GM23338 (cell line): ENCODE measurements at regions not wholly inside any gene's neighbourhood (a gene's known extent, or its start where the extent isn't known, plus 50 kb on each side); places are given as distances from the start of the nearest gene placed in this dataset.

Experiments
- ATAC-seq: fragments of 200-7000 bp; cut with Tn5 transposase; 3 replicates; pipeline ENCODE4 v1.9.1; 2020
- DNase-seq: peaks from one replicate; pipeline ENCODE4 v3.0.0-alpha.2; 2015; ENCODE audit warnings: low spot score
- H2AFZ ChIP-seq: fragments of 200-600 bp; sonication (generic); 2 replicates; pipeline ENCODE4 v1.8.0; 2016; ENCODE audit warnings: antibody characterized with exemption, mild to moderate bottlenecking, moderate library complexity
- H3F3A ChIP-seq: fragments of 200-600 bp; sonication (generic); replicated peaks from 2 replicates; pipeline ENCODE4 v1.8.0; 2017; ENCODE audit warnings: antibody characterized with exemption, mixed run types, low read depth
- H3K27ac ChIP-seq: fragments of 200-600 bp; sonication (generic); 2 replicates; pipeline ENCODE4 v1.6.1; 2016; ENCODE audit warnings: low read depth
- H3K27me3 ChIP-seq: fragments of 200-600 bp; sonication (generic); 2 replicates; pipeline ENCODE4 v1.8.0; 2016; ENCODE audit warnings: mild to moderate bottlenecking, mixed run types, moderate library complexity; ENCODE audit not compliant: insufficient read depth
- H3K36me3 ChIP-seq: fragments of 200-600 bp; sonication (generic); 2 replicates; pipeline ENCODE4 v1.8.0; 2016; ENCODE audit warnings: mild to moderate bottlenecking; ENCODE audit not compliant: insufficient read depth
- H3K4me1 ChIP-seq: fragments of 200-600 bp; sonication (generic); 2 replicates; pipeline ENCODE4 v1.8.0; 2016; ENCODE audit warnings: mild to moderate bottlenecking, moderate library complexity; ENCODE audit not compliant: insufficient read depth
- H3K4me2 ChIP-seq: fragments of 200-600 bp; sonication (generic); 2 replicates; pipeline ENCODE4 v1.7.1; 2017; ENCODE audit warnings: mixed run types
- H3K4me3 ChIP-seq: fragments of 200-600 bp; sonication (generic); 2 replicates; pipeline ENCODE4 v1.6.1; 2016; ENCODE audit warnings: mixed run types
- H3K79me2 ChIP-seq: fragments of 200-600 bp; sonication (generic); replicated peaks from 2 replicates; pipeline ENCODE4 v1.8.0; 2017; ENCODE audit warnings: mild to moderate bottlenecking; ENCODE audit not compliant: insufficient read depth
- H3K9me2 ChIP-seq: fragments of 200-600 bp; sonication (generic); 2 replicates; pipeline ENCODE4 v1.8.0; 2017; ENCODE audit not compliant: insufficient read depth
- H4K20me1 ChIP-seq: fragments of 200-600 bp; sonication (generic); replicated peaks from 2 replicates; pipeline ENCODE4 v1.8.0; 2017; ENCODE audit warnings: mild to moderate bottlenecking; ENCODE audit not compliant: insufficient read depth
- H3K27ac Mint-ChIP-seq: 2 replicates; pipeline ENCODE4 v1.8.0; 2020; ENCODE audit warnings: inconsistent platforms, mild to moderate bottlenecking, moderate library complexity, mixed read lengths
- H3K27me3 Mint-ChIP-seq: 3 replicates; pipeline ENCODE4 v1.8.0; 2022; ENCODE audit warnings: low read depth, mild to moderate bottlenecking, moderate library complexity, mixed read lengths, inconsistent platforms; ENCODE audit not compliant: insufficient read depth, poor library complexity
- H3K36me3 Mint-ChIP-seq: 3 replicates; pipeline ENCODE4 v1.8.0; 2021; ENCODE audit warnings: low read depth, mild to moderate bottlenecking, inconsistent platforms, moderate library complexity, mixed read lengths
- H3K4me1 Mint-ChIP-seq: 3 replicates; pipeline ENCODE4 v1.8.0; 2020; ENCODE audit warnings: mild to moderate bottlenecking, inconsistent platforms, mixed read lengths
- H3K4me3 Mint-ChIP-seq: 3 replicates; pipeline ENCODE4 v1.8.0; 2021; ENCODE audit warnings: moderate library complexity, mild to moderate bottlenecking, inconsistent platforms, mixed read lengths
- H3K9me3 Mint-ChIP-seq: 3 replicates; pipeline ENCODE4 v1.8.0; 2020; ENCODE audit warnings: moderate library complexity, mild to moderate bottlenecking, inconsistent platforms, mixed read lengths
- CREB1 ChIP-seq: fragments of 250-450 bp; sonication (Bioruptor Pico); IDR thresholded peaks from 2 replicates; pipeline ENCODE4 v1.5.0; 2020; ENCODE audit warnings: low read depth, mild to moderate bottlenecking, moderate library complexity
- EZH2 ChIP-seq: fragments of 200-600 bp; sonication (generic); IDR thresholded peaks from one replicate; pipeline ENCODE4 v1.8.0; 2017; ENCODE audit warnings: antibody characterized with exemption, mild to moderate bottlenecking, low read depth; ENCODE audit not compliant: unreplicated experiment
- EZH2phosphoT487 ChIP-seq: fragments of 200-600 bp; sonication (generic); IDR thresholded peaks from one replicate; pipeline ENCODE4 v1.8.1; 2018; ENCODE audit warnings: antibody characterized with exemption; ENCODE audit not compliant: unreplicated experiment
- JUNB ChIP-seq: IDR thresholded peaks from one replicate; pipeline ENCODE4 v1.6.1; 2016; ENCODE audit warnings: antibody characterized with exemption; ENCODE audit not compliant: unreplicated experiment
- NANOG ChIP-seq: IDR thresholded peaks from 2 replicates; pipeline ENCODE4 v1.6.1; 2016; ENCODE audit warnings: antibody characterized with exemption, borderline replicate concordance
- POLR2AphosphoS5 ChIP-seq: IDR thresholded peaks from 2 replicates; pipeline ENCODE4 v1.6.1; 2016; ENCODE audit warnings: antibody characterized with exemption, low read depth
- STAT1 ChIP-seq: IDR thresholded peaks from one replicate; pipeline ENCODE4 v1.6.1; 2016; ENCODE audit warnings: antibody characterized with exemption; ENCODE audit not compliant: unreplicated experiment
- ZNF114 ChIP-seq: fragments of 250-450 bp; sonication (Bioruptor Pico); IDR thresholded peaks from 2 replicates; pipeline ENCODE4 v1.5.0; 2020; ENCODE audit warnings: mild to moderate bottlenecking, moderate library complexity
- ZNF331 ChIP-seq: fragments of 250-450 bp; sonication (Bioruptor Pico); IDR thresholded peaks from 2 replicates; pipeline ENCODE4 v1.5.0; 2020; ENCODE audit warnings: low read depth, mild to moderate bottlenecking, moderate library complexity
- TF ChIP-seq, protein P1 (sequence below): fragments of 250-450 bp; sonication (Bioruptor Pico); IDR thresholded peaks from 2 replicates; pipeline ENCODE4 v1.5.0; 2020; ENCODE audit warnings: mild to moderate bottlenecking, moderate library complexity
- TF ChIP-seq, protein P2 (sequence below): IDR thresholded peaks from 2 replicates; pipeline ENCODE4 v1.6.1; 2016; ENCODE audit warnings: antibody characterized with exemption
- TF ChIP-seq, protein P3 (sequence below), 2 experiments: fragments of 200-600 bp in 1 of 2; sonication (generic) in 1 of 2; conservative IDR thresholded peaks; 2 replicates each; pipeline versions ENCODE4 v1.5.1 to v1.6.1; 2016 to 2017; ENCODE audit warnings: antibody characterized with exemption in 2 of 2, low read depth in 2 of 2, mild to moderate bottlenecking in 2 of 2, moderate library complexity in 1 of 2
- TF ChIP-seq, protein P4 (sequence below): IDR thresholded peaks from one replicate; pipeline ENCODE4 v1.6.1; 2018; ENCODE audit warnings: antibody characterized with exemption; ENCODE audit not compliant: unreplicated experiment

DNA sequence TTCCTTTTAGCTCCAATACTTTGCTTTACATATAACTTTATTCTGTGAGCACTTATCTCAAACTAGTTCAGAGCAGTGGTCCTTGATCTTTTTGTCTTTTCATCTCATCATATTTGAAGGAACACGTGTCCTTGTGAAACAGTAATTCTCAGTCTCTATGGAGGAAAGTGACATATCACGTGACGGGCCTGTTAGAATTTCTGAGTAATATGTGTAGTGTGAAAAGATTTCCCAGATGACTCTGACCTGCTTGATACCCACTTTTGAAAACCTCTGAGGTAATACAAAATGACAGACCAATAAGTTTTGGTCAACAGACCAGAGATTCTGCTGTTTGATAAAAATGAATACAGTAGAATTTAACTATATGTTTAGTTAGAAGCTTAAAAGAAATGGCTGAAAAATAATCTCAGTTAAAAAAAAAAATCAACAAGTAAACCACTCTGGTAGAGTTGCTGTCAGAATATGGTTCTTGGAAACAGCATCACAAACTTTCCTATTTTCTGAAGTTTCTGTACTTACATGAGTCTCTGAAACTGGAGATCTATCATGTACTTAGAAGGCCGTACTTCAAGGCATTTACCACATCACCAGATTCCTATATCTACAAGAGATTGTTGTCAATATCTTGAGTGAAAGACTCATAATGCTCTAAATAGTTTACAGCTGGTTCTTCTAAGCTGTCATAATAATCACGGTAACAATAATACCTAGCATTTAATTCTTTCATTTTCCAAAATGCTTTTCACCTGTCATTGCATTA is 590.2 kb upstream of the TBL1XR1 start:
- Histone ChIP-seq H2AFZ (no peak overlapping the region), H4K20me1 (no peaks in the 10 kb centered on the region), H3K36me3 (no peaks in the 10 kb centered on the region), H3K4me2 (no peak overlapping the region), H3K9me2 (peaks cover 18% of the 10 kb centered on the region; the same call in 1 of the 2 replicates), H3K4me1 (peaks cover 8% of the 10 kb centered on the region; the same call in 1 of the 2 replicates), H3K27ac (no peak overlapping the region), H3K79me2 (no peaks in the 10 kb centered on the region), H3K27me3 (no peaks in the 10 kb centered on the region), H3F3A (no peaks in the 10 kb centered on the region), H3K4me3 (no peak overlapping the region)
- H3K9me3 Mint-ChIP-seq = no peaks in the 10 kb centered on the region
- H3K4me3 Mint-ChIP-seq = no peak overlapping the region
- no peak overlapping the region for H3K27ac Mint-ChIP-seq
- H3K27me3 Mint-ChIP-seq = peaks cover 2% of the 10 kb centered on the region
- ATAC-seq (no peak), DNase-seq (no peak)
- no peaks in the 10 kb centered on the region for H3K36me3 Mint-ChIP-seq
- TF ChIP-seq ZNF114 (CRISPR knock-in tag) = no peak
- no peak for TF ChIP-seq STAT1
- no peak for TF ChIP-seq CREB1 (CRISPR knock-in tag)
- TF ChIP-seq NANOG = no peak
- TF ChIP-seq, protein P1, sequence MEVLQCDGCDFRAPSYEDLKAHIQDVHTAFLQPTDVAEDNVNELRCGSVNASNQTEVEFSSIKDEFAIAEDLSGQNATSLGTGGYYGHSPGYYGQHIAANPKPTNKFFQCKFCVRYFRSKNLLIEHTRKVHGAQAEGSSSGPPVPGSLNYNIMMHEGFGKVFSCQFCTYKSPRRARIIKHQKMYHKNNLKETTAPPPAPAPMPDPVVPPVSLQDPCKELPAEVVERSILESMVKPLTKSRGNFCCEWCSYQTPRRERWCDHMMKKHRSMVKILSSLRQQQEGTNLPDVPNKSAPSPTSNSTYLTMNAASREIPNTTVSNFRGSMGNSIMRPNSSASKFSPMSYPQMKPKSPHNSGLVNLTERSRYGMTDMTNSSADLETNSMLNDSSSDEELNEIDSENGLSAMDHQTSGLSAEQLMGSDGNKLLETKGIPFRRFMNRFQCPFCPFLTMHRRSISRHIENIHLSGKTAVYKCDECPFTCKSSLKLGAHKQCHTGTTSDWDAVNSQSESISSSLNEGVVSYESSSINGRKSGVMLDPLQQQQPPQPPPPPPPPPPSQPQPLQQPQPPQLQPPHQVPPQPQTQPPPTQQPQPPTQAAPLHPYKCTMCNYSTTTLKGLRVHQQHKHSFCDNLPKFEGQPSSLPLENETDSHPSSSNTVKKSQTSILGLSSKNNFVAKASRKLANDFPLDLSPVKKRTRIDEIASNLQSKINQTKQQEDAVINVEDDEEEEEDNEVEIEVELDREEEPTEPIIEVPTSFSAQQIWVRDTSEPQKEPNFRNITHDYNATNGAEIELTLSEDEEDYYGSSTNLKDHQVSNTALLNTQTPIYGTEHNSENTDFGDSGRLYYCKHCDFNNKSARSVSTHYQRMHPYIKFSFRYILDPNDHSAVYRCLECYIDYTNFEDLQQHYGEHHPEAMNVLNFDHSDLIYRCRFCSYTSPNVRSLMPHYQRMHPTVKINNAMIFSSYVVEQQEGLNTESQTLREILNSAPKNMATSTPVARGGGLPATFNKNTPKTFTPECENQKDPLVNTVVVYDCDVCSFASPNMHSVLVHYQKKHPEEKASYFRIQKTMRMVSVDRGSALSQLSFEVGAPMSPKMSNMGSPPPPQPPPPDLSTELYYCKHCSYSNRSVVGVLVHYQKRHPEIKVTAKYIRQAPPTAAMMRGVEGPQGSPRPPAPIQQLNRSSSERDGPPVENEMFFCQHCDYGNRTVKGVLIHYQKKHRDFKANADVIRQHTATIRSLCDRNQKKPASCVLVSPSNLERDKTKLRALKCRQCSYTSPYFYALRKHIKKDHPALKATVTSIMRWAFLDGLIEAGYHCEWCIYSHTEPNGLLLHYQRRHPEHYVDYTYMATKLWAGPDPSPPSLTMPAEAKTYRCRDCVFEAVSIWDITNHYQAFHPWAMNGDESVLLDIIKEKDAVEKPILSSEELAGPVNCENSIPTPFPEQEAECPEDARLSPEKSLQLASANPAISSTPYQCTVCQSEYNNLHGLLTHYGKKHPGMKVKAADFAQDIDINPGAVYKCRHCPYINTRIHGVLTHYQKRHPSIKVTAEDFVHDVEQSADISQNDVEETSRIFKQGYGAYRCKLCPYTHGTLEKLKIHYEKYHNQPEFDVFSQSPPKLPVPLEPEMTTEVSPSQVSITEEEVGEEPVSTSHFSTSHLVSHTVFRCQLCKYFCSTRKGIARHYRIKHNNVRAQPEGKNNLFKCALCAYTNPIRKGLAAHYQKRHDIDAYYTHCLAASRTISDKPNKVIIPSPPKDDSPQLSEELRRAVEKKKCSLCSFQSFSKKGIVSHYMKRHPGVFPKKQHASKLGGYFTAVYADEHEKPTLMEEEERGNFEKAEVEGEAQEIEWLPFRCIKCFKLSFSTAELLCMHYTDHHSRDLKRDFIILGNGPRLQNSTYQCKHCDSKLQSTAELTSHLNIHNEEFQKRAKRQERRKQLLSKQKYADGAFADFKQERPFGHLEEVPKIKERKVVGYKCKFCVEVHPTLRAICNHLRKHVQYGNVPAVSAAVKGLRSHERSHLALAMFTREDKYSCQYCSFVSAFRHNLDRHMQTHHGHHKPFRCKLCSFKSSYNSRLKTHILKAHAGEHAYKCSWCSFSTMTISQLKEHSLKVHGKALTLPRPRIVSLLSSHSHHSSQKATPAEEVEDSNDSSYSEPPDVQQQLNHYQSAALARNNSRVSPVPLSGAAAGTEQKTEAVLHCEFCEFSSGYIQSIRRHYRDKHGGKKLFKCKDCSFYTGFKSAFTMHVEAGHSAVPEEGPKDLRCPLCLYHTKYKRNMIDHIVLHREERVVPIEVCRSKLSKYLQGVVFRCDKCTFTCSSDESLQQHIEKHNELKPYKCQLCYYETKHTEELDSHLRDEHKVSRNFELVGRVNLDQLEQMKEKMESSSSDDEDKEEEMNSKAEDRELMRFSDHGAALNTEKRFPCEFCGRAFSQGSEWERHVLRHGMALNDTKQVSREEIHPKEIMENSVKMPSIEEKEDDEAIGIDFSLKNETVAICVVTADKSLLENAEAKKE (CRISPR knock-in tag) = no peak
- TF ChIP-seq, protein P2, sequence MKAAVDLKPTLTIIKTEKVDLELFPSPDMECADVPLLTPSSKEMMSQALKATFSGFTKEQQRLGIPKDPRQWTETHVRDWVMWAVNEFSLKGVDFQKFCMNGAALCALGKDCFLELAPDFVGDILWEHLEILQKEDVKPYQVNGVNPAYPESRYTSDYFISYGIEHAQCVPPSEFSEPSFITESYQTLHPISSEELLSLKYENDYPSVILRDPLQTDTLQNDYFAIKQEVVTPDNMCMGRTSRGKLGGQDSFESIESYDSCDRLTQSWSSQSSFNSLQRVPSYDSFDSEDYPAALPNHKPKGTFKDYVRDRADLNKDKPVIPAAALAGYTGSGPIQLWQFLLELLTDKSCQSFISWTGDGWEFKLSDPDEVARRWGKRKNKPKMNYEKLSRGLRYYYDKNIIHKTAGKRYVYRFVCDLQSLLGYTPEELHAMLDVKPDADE = no peak
- TF ChIP-seq EZH2phosphoT487 = no peak
- TF ChIP-seq JUNB = no peak
- no peak for TF ChIP-seq EZH2
- TF ChIP-seq, protein P3, sequence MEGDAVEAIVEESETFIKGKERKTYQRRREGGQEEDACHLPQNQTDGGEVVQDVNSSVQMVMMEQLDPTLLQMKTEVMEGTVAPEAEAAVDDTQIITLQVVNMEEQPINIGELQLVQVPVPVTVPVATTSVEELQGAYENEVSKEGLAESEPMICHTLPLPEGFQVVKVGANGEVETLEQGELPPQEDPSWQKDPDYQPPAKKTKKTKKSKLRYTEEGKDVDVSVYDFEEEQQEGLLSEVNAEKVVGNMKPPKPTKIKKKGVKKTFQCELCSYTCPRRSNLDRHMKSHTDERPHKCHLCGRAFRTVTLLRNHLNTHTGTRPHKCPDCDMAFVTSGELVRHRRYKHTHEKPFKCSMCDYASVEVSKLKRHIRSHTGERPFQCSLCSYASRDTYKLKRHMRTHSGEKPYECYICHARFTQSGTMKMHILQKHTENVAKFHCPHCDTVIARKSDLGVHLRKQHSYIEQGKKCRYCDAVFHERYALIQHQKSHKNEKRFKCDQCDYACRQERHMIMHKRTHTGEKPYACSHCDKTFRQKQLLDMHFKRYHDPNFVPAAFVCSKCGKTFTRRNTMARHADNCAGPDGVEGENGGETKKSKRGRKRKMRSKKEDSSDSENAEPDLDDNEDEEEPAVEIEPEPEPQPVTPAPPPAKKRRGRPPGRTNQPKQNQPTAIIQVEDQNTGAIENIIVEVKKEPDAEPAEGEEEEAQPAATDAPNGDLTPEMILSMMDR (conservative IDR thresholded peaks at IDR 0.05; ENCODE audit: low read depth in 2 of 2) = no peak
- TF ChIP-seq ZNF331 (CRISPR knock-in tag) = no peak
- TF ChIP-seq POLR2AphosphoS5 = no peak
- TF ChIP-seq, protein P4, sequence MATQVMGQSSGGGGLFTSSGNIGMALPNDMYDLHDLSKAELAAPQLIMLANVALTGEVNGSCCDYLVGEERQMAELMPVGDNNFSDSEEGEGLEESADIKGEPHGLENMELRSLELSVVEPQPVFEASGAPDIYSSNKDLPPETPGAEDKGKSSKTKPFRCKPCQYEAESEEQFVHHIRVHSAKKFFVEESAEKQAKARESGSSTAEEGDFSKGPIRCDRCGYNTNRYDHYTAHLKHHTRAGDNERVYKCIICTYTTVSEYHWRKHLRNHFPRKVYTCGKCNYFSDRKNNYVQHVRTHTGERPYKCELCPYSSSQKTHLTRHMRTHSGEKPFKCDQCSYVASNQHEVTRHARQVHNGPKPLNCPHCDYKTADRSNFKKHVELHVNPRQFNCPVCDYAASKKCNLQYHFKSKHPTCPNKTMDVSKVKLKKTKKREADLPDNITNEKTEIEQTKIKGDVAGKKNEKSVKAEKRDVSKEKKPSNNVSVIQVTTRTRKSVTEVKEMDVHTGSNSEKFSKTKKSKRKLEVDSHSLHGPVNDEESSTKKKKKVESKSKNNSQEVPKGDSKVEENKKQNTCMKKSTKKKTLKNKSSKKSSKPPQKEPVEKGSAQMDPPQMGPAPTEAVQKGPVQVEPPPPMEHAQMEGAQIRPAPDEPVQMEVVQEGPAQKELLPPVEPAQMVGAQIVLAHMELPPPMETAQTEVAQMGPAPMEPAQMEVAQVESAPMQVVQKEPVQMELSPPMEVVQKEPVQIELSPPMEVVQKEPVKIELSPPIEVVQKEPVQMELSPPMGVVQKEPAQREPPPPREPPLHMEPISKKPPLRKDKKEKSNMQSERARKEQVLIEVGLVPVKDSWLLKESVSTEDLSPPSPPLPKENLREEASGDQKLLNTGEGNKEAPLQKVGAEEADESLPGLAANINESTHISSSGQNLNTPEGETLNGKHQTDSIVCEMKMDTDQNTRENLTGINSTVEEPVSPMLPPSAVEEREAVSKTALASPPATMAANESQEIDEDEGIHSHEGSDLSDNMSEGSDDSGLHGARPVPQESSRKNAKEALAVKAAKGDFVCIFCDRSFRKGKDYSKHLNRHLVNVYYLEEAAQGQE = no peak
- H3K4me1 Mint-ChIP-seq = peaks cover 5% of the 10 kb centered on the region; the same call in 1 of the 3 replicates
